ENCODE measurements at regions not wholly inside any gene's neighbourhood (a gene's known extent, or its start where the extent isn't known, plus 50 kb on each side); places are given as distances from the start of the nearest gene placed in this dataset.
"Not testable (repeated sequence)": the region's sequence is repeated elsewhere in the genome, so short reads cannot be mapped to it uniquely, and the experiment has no call there.

- peaks cover 9% of the 10 kb centered on the region for H3K9me3 Mint-ChIP-seq (ENCODE audit: low read depth)
- ATAC-seq (no peak), DNase-seq (no peak)
- H3K27ac Mint-ChIP-seq, result no peak overlapping the region
- no peak overlapping the region for H3K4me3 Mint-ChIP-seq
- H3K4me1 Mint-ChIP-seq, result no peaks in the 10 kb centered on the region
- H3K27me3 Mint-ChIP-seq, result no peaks in the 10 kb centered on the region
- CTCF ChIA-PET, result no interaction called here
- H3K36me3 Mint-ChIP-seq, result no peaks in the 10 kb centered on the region
Measured at GRCh38 chr4:28832444-28832843, 1887.7 kb upstream of the PCDH7 start.

DNA sequence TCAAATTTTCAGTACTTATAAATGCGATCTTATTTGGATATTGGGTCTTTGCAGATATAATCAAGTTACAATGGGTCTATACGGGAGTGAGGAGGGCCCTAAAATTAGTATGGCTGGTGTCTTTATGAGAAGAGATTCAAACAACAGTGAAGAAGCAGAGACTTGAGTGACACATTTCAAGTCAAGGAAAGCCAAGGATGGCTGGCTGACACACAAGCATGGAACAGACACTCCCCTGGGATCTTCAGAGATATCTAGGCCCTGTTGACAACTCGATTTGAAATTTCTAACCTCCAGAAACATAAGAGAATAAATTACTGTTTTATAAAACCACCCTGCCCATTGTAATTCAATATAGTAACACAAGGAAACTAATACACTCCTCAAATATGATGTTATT is 1886.0 kb upstream of the PCDH7 start:
- CTCF ChIA-PET, result no interaction called here
- H3K27me3 Mint-ChIP-seq, result no peaks in the 10 kb centered on the region
- no peaks in the 10 kb centered on the region for H3K4me1 Mint-ChIP-seq
- peaks cover 9% of the 10 kb centered on the region for H3K9me3 Mint-ChIP-seq (ENCODE audit: low read depth)
- H3K4me3 Mint-ChIP-seq, result no peak overlapping the region
- no peak for DNase-seq
- H3K36me3 Mint-ChIP-seq, result no peaks in the 10 kb centered on the region
- H3K27ac Mint-ChIP-seq, result no peak overlapping the region
- ATAC-seq, result no peak

- DNase-seq (no peak), ATAC-seq (no peak)
- Mint-ChIP-seq H3K27ac (no peak overlapping the region), H3K4me3 (no peak overlapping the region), H3K27me3 (no peaks in the 10 kb centered on the region), H3K9me3 (ENCODE audit: low read depth) (peaks cover 9% of the 10 kb centered on the region), H3K36me3 (no peaks in the 10 kb centered on the region), H3K4me1 (no peaks in the 10 kb centered on the region)
- CTCF ChIA-PET, result no interaction called here
Measured at GRCh38 chr4:28835501-28835900, 1884.7 kb upstream of the PCDH7 start.

GRCh38 chr4:28842271-28842670 is 1877.9 kb upstream of the PCDH7 start:
- Mint-ChIP-seq H3K36me3 (no peaks in the 10 kb centered on the region), H3K4me1 (no peaks in the 10 kb centered on the region), H3K4me3 (no peak overlapping the region), H3K27ac (no peak overlapping the region), H3K9me3 (ENCODE audit: low read depth) (peaks cover 8% of the 10 kb centered on the region), H3K27me3 (no peaks in the 10 kb centered on the region)
- ATAC-seq (no peak), DNase-seq (no peak)
- CTCF ChIA-PET, result no interaction called here

DNA sequence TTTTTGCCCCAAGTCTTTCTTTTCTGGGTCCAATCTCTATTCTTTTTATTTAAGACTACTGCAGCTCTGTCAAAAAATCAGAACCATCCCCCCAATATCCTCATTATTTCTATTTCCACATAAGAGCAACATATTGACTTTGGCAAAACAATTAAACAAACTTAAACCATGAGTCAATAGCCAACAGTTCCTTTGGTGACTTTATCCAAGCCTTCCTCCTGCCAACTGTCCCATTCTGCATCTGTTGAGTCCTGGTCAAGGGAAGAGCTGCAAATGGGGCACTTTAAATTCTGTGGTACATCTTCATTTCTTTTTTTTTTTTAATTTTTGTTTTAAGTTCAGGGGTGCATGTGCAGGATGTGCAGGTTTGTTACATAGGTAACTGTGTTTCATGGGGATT is 1875.0 kb upstream of the PCDH7 start:
- peaks cover 12% of the 10 kb centered on the region for H3K9me3 Mint-ChIP-seq (ENCODE audit: low read depth)
- no peaks in the 10 kb centered on the region for H3K27me3 Mint-ChIP-seq
- no peaks in the 10 kb centered on the region for H3K36me3 Mint-ChIP-seq
- ATAC-seq (no peak), DNase-seq (no peak)
- no peaks in the 10 kb centered on the region for H3K4me1 Mint-ChIP-seq
- no peak overlapping the region for H3K4me3 Mint-ChIP-seq
- CTCF ChIA-PET, result no interaction called here
- no peak overlapping the region for H3K27ac Mint-ChIP-seq

DNA sequence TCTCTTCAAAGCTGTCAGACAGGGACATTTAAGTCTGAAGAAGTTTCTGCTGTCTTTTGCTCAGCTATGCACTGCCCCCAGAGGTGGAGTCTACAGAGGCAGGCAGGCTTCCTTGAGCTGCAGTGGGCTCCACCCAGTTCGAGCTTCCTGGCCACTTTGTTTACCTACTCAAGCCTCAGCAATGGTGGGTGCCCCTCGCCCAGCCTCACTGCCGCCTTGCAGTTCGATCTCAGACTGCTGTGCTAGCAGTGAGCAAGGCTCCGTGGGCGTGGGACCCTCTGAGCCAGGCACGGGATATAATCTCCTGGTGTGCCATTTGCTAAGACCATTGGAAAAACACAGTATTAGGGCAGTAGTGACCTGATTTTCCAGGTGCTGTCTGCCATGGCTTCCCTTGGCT is 1863.1 kb upstream of the PCDH7 start:
- H3K4me1 Mint-ChIP-seq, H3K27me3 Mint-ChIP-seq, DNase-seq, ATAC-seq, CTCF ChIA-PET, H3K4me3 Mint-ChIP-seq, H3K27ac Mint-ChIP-seq, H3K36me3 Mint-ChIP-seq: not testable (repeated sequence)
- peaks cover 10% of the 10 kb centered on the region for H3K9me3 Mint-ChIP-seq (ENCODE audit: low read depth)

DNA sequence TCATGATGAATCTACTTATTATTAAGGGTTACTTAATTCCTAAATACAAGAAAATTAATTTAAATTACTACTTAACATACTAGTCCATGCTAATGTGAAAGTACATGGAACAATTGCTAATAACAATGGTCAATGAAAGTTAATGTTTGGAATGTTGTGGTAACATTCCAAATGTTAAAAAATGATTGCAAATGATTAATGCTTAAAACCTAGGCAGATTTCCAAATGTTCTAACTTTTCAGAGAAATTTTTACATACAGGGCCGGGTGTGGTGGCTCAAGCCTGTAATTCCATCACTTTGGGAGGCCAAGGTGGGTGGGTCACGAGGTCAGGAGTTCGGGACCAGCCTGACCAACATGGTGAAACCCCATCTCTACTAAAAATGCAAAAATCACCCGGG is 1851.3 kb upstream of the PCDH7 start:
- H3K4me1 Mint-ChIP-seq, result no peaks in the 10 kb centered on the region
- no peak overlapping the region for H3K4me3 Mint-ChIP-seq
- no peak overlapping the region for H3K27ac Mint-ChIP-seq
- no peaks in the 10 kb centered on the region for H3K27me3 Mint-ChIP-seq
- CTCF ChIA-PET, result no interaction called here
- ATAC-seq (no peak), DNase-seq (no peak)
- peaks cover 7% of the 10 kb centered on the region for H3K9me3 Mint-ChIP-seq (ENCODE audit: low read depth)
- no peaks in the 10 kb centered on the region for H3K36me3 Mint-ChIP-seq

DNA sequence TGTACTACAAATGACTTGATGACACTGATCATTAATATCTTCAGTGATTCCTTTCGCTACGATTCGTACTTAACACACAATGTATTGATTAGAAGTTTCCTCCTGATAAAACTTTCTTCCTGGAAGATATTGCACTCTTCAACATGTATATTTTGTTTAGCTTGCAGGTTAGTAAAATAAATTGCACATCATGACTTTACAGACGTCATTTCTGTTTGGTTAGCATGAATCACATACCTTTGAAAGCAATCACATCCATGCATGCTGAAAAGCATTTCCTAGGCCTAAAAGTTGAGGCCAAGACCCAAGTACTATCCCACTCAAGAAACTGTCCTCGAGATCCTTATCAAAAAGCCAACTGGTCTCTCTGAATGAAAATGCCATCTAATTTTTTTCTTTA is 1841.0 kb upstream of the PCDH7 start:
- Mint-ChIP-seq H3K9me3 (ENCODE audit: low read depth) (peaks cover 2% of the 10 kb centered on the region), H3K4me1 (no peaks in the 10 kb centered on the region), H3K36me3 (no peaks in the 10 kb centered on the region), H3K4me3 (no peak overlapping the region), H3K27me3 (no peaks in the 10 kb centered on the region), H3K27ac (no peak overlapping the region)
- CTCF ChIA-PET, result no interaction called here
- ATAC-seq (no peak), DNase-seq (no peak)

DNA sequence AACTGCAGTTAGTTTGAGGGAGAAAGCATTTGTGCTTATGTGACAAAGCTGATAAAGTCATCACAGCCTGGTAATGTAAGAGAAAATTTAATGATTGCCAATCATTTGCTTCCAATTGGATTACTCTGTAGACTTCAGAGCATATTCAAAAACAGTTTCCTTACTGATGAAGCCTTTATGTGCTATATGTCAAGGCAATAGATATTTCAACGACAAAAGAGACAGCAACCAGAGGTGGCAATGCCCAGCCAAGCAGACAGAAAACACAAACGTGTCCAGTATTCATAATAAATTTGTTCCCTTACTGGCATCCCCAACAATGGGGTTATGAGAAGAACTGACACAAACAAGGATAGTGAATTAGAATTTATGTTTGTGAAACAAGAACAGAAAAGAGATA is 1840.3 kb upstream of the PCDH7 start:
- ATAC-seq, result no peak
- no peak for DNase-seq

DNA sequence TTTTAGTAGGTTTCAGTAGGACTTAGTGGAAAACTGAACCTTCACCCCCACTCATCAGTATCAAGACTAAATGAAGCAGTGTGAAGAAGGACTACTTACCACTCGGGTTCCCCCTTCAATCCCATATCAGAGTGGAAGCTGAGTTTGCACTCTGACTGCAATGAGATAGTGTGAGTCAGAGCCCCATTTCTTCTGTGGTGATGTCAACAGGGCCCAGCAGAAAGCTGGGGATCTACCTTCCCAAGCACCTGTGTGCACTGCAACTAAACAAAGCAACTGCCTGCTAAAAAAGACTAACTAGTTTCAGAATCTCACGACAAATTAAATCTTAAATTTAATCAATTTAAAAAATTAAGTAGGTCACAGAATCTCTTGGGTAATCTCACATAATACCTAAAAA is 1837.0 kb upstream of the PCDH7 start:
- Mint-ChIP-seq H3K27me3 (no peaks in the 10 kb centered on the region), H3K4me1 (no peaks in the 10 kb centered on the region), H3K27ac (no peak overlapping the region), H3K36me3 (no peaks in the 10 kb centered on the region), H3K4me3 (no peak overlapping the region), H3K9me3 (ENCODE audit: low read depth) (peaks cover 2% of the 10 kb centered on the region)
- no peak for ATAC-seq
- no peak for DNase-seq
- CTCF ChIA-PET, result no interaction called here

More for the DNA sequence above, 1840.3 kb upstream of the PCDH7 start:
- Mint-ChIP-seq H3K9me3 (ENCODE audit: low read depth) (peaks cover 2% of the 10 kb centered on the region), H3K36me3 (no peaks in the 10 kb centered on the region), H3K4me1 (no peaks in the 10 kb centered on the region), H3K4me3 (no peak overlapping the region), H3K27ac (no peak overlapping the region), H3K27me3 (no peaks in the 10 kb centered on the region)
- CTCF ChIA-PET, result no interaction called here

DNA sequence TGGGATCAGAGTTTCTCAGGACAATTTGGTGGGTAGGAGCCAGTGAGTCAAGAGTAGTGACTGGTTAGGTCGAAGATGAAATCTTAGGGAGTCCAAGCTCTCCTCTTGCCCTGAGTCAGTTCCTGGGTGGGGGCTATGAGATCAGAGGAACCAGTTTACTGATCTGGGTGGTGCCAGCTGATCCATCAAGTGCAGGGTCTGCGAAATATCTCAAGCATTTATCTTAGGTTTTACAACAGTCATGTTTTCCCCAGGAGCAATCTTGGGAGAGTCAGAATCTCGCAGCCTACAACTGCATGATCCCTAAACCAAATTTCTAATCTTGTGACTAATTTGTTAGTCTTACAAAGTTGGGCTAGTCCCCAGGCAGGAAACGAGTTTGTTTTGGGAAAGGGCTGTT is 1833.2 kb upstream of the PCDH7 start:
- peaks cover 2% of the 10 kb centered on the region for H3K9me3 Mint-ChIP-seq (ENCODE audit: low read depth)
- no peaks in the 10 kb centered on the region for H3K27me3 Mint-ChIP-seq
- ATAC-seq (no peak), DNase-seq (no peak)
- H3K4me3 Mint-ChIP-seq, result no peak overlapping the region
- CTCF ChIA-PET, result no interaction called here
- H3K36me3 Mint-ChIP-seq, result no peaks in the 10 kb centered on the region
- H3K4me1 Mint-ChIP-seq, result no peaks in the 10 kb centered on the region
- H3K27ac Mint-ChIP-seq, result no peak overlapping the region

DNA sequence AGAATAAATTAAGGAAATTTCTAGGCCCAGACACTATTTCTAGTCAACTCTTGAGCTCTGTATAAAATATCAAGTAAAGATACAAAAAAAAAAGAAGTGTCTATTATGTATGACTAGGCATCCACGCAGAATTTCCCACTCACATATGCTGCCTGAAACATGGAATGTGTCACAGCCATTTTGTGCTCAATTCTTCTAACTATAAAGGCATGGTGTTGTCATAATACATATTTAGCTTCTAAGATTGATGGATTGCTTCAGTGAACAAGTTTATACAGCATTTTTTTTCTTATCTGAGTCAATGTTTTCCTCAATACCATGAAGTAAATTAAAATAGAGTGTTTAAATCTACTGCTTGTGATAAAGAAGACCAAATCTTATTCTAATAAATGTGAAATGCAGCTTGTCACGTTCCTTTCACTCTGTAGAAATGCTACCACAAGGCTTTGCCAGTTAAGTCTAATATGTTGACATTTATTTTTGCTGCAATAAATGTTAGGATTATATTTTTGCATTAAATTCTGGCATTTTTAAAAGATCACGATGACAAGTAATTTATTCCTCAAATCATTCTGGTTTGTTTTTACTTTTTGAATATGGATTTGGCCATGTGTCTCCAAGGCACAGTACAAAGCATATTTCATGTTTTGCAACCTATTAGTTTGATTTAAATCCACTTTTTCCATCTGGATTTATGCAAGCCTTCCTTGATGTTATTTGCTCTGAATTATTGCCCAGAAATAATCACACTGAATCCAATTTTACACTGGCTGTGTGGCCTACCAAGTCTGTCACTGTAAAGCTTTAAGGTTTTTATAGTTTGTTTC is 1829.0 kb upstream of the PCDH7 start:
- H3K27me3 Mint-ChIP-seq, result no peaks in the 10 kb centered on the region
- no peak overlapping the region for H3K4me3 Mint-ChIP-seq
- CTCF ChIA-PET, result no interaction called here
- peaks cover 12% of the 10 kb centered on the region for H3K9me3 Mint-ChIP-seq (ENCODE audit: low read depth)
- H3K27ac Mint-ChIP-seq, result no peak overlapping the region
- H3K36me3 Mint-ChIP-seq, result no peaks in the 10 kb centered on the region
- ATAC-seq (no peak), DNase-seq (no peak)
- H3K4me1 Mint-ChIP-seq, result no peaks in the 10 kb centered on the region

DNA sequence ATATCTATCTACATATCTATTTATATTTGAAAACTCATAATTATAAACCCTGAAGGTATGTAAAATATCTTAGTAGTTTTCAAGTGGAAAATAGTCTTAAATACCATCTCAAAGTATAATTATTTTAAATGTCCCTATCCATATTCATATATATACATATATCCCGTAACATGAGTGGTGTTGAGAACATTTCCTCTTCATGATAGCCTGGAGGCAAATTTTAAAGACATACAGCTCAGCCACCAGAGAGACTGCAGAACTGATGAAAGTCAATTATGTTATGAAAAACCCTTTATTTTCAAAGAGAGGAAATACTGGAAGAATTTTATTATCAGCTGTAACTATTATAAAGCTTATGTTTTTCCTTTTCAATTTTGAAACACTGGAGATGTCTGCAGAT is 1806.7 kb upstream of the PCDH7 start:
- CTCF ChIA-PET, result no interaction called here
- Mint-ChIP-seq H3K9me3 (ENCODE audit: low read depth) (peaks cover 12% of the 10 kb centered on the region), H3K36me3 (no peaks in the 10 kb centered on the region)

DNA sequence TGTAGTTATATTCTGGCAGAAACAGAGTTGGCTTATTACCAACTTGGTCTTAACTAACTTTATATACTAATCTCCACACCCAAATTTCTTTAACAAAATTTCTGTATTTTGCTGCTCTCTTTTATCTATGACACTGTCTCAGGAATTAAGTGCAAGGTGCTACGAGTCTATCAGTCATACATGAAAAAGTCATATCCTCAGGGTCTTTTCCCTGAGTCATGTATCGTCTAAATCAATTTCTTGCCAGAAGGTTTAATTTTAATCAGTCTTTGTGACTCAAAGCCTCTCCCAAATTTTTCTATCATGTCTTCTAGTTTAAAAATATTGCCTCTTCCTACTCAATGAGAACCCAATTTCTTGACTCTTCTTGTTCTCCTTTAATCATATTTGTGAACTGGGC is 1803.6 kb upstream of the PCDH7 start:
- no peaks in the 10 kb centered on the region for H3K27me3 Mint-ChIP-seq
- ATAC-seq (no peak), DNase-seq (no peak)
- H3K36me3 Mint-ChIP-seq, result no peaks in the 10 kb centered on the region
- H3K27ac Mint-ChIP-seq, result no peak overlapping the region
- CTCF ChIA-PET, result no interaction called here
- peaks cover 18% of the 10 kb centered on the region for H3K9me3 Mint-ChIP-seq (ENCODE audit: low read depth)
- no peak overlapping the region for H3K4me3 Mint-ChIP-seq
- no peaks in the 10 kb centered on the region for H3K4me1 Mint-ChIP-seq

More for the DNA sequence above, 1806.7 kb upstream of the PCDH7 start:
- Mint-ChIP-seq H3K27ac (no peak overlapping the region), H3K4me3 (no peak overlapping the region), H3K4me1 (no peaks in the 10 kb centered on the region), H3K27me3 (no peaks in the 10 kb centered on the region)
- DNase-seq, result no peak
- ATAC-seq, result no peak

DNA sequence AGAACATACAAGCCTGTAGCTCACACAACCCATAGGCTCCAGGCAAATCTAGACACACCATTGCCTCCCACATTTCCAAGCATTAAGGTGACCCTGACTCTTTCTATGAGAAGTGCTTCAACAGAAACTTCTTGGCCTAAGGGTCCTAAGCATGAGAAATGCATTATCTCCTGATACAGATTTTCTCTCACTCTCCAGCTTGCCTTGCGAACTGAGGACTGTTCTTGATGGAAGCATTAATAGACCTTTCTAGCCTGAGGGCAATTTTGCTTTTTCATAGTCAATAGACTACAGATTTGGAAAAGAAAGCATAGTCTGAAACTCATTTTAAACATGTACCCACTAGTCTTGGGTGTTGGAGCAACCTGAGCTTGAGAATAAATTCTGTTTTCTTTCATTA is 1801.3 kb upstream of the PCDH7 start:
- CTCF ChIA-PET, result no interaction called here
- H3K36me3 Mint-ChIP-seq, result no peaks in the 10 kb centered on the region

More for the DNA sequence above, 1801.3 kb upstream of the PCDH7 start:
- ATAC-seq (no peak), DNase-seq (no peak)
- Mint-ChIP-seq H3K9me3 (ENCODE audit: low read depth) (peaks cover 18% of the 10 kb centered on the region), H3K4me1 (no peaks in the 10 kb centered on the region), H3K27me3 (no peaks in the 10 kb centered on the region), H3K27ac (no peak overlapping the region), H3K4me3 (no peak overlapping the region)
